OCI-LY3 (cell line): ENCODE measurements at regions not wholly inside any gene's neighbourhood (a gene's known extent, or its start where the extent isn't known, plus 50 kb on each side); places are given as distances from the start of the nearest gene placed in this dataset.

Experiments
- H2AFZ ChIP-seq: fragments of 200-600, 300-600 bp; shearing (Covaris generic); 2 replicates; pipeline ENCODE4 v1.6.0; 2014; ENCODE audit warnings: antibody characterized with exemption, low read depth, low read length
- H3K27ac ChIP-seq: fragments of 200-600, 300-600 bp; sonication (generic); 2 replicates; pipeline ENCODE4 v1.5.1; 2014; ENCODE audit warnings: mild to moderate bottlenecking, low read length, moderate library complexity, mixed read lengths
- H3K27me3 ChIP-seq: fragments of 200-600, 300-600 bp; sonication (generic); 2 replicates; pipeline ENCODE4 v1.6.1; 2014; ENCODE audit warnings: low read depth, low read length, mixed read lengths
- H3K36me3 ChIP-seq: fragments of 200-600, 300-600 bp; sonication (generic); replicated peaks from 2 replicates; pipeline ENCODE3; 2014; ENCODE audit warnings: low read depth, low read length, mixed read lengths
- H3K4me1 ChIP-seq: fragments of 300-600, 200-600 bp; sonication (generic); 2 replicates; pipeline ENCODE4 v1.6.1; 2014; ENCODE audit warnings: low read length, mixed read lengths
- H3K4me2 ChIP-seq: fragments of 200-600, 300-600 bp; sonication (generic); 2 replicates; pipeline ENCODE4 v1.6.1; 2014; ENCODE audit warnings: low read length, mixed read lengths
- H3K4me3 ChIP-seq: fragments of 300-600, 200-600 bp; sonication (generic); 2 replicates; pipeline ENCODE4 v1.5.1; 2014; ENCODE audit warnings: antibody characterized with exemption, mild to moderate bottlenecking, low read length, moderate library complexity
- H3K79me2 ChIP-seq: fragments of 300-600, 200-600 bp; shearing (Covaris generic); 2 replicates; pipeline ENCODE4 v1.6.1; 2014; ENCODE audit warnings: mild to moderate bottlenecking, low read length, mixed read lengths
- H3K9ac ChIP-seq: fragments of 300-600, 200-600 bp; shearing (Covaris generic); 2 replicates; pipeline ENCODE4 v1.6.0; 2014; ENCODE audit warnings: mild to moderate bottlenecking, low read length, moderate library complexity
- H3K9me3 ChIP-seq: fragments of 200-600, 300-600 bp; shearing (Covaris generic); 2 replicates; pipeline ENCODE4 v1.6.1; 2014; ENCODE audit warnings: low read length, mixed read lengths; ENCODE audit not compliant: insufficient read depth
- H4K20me1 ChIP-seq: fragments of 200-600, 300-600 bp; sonication (generic); 2 replicates; pipeline ENCODE4 v1.6.1; 2016; ENCODE audit warnings: low read length, mixed read lengths; ENCODE audit not compliant: insufficient read depth
- EZH2phosphoT487 ChIP-seq: fragments of 200-600 bp; shearing (Covaris generic); IDR thresholded peaks from 2 replicates; pipeline ENCODE4 v1.6.1; 2018; ENCODE audit warnings: antibody characterized with exemption, mixed run types, low read depth
- TF ChIP-seq, protein P1 (sequence below): fragments of 200-600, 300-600 bp; sonication (generic); IDR thresholded peaks from 2 replicates; pipeline ENCODE4 v1.5.1; 2014; ENCODE audit warnings: antibody characterized with exemption, low read length, low read depth

DNA sequence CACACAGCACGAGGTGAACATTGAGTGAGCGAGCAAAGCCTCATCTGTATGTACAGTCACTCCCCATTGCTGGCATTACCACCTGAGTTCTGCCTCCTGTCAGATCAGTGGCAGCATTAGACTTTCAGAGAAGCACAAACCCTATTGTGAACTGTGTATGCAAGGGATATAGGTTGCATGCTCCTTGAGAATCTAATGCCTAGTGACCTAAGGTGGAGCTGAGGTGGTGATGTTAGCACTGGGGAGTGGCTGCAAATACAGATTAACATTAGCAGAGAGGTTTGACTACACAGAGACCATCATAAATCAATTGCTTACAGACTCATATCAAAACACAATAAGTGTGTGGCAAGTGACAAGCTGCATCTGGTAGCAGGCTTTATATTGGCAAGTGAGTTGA lies 262.5 kb upstream of the ANO5 start:
- H3K36me3 ChIP-seq, result no peaks in the 10 kb centered on the region
- no peak for TF ChIP-seq EZH2phosphoT487
- TF ChIP-seq, protein P1, sequence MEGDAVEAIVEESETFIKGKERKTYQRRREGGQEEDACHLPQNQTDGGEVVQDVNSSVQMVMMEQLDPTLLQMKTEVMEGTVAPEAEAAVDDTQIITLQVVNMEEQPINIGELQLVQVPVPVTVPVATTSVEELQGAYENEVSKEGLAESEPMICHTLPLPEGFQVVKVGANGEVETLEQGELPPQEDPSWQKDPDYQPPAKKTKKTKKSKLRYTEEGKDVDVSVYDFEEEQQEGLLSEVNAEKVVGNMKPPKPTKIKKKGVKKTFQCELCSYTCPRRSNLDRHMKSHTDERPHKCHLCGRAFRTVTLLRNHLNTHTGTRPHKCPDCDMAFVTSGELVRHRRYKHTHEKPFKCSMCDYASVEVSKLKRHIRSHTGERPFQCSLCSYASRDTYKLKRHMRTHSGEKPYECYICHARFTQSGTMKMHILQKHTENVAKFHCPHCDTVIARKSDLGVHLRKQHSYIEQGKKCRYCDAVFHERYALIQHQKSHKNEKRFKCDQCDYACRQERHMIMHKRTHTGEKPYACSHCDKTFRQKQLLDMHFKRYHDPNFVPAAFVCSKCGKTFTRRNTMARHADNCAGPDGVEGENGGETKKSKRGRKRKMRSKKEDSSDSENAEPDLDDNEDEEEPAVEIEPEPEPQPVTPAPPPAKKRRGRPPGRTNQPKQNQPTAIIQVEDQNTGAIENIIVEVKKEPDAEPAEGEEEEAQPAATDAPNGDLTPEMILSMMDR, result no peak

DNA sequence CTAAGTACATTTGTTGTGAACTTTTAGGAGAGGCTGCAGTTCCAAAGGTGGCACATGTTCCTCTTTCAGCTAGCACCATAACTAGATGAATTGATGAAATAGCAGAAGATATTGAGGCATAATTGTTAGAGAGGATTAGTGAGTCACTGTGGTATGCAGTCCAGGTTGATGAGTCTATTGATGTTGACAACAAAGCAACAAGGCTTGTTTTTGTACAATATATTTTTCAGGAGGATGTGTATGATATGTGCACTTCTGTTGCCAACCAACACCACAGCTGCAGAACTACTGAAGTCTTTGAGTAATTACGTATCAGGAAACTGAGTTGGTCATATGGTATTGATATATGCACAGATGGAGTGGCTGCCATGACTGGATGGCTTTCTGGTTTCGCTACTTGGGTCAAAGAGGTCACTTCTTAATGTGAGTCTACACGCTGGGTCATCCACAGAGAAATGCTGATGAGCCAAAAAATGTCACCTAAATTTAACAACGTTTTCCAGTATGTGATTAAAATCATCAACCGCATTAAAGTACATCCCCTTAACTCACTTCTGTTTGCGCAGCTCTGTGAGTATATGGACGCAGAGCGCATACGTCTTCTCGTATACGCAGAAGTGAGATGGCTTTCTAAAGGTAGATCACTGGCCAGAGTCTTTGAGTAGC lies 261.3 kb upstream of the ANO5 start:
- no peak overlapping the region for H3K27ac ChIP-seq

More for the DNA sequence above, 262.5 kb upstream of the ANO5 start:
- H3K27me3 ChIP-seq, result no peaks in the 10 kb centered on the region
- H3K4me3 ChIP-seq, result no peak overlapping the region
- no peaks in the 10 kb centered on the region for H3K79me2 ChIP-seq
- no peak overlapping the region for H3K27ac ChIP-seq
- no peak overlapping the region for H2AFZ ChIP-seq
- H4K20me1 ChIP-seq, result no peaks in the 10 kb centered on the region
- H3K4me2 ChIP-seq, result no peak overlapping the region
- H3K4me1 ChIP-seq, result no peaks in the 10 kb centered on the region
- no peak overlapping the region for H3K9ac ChIP-seq
- H3K9me3 ChIP-seq, result no peaks in the 10 kb centered on the region

DNA sequence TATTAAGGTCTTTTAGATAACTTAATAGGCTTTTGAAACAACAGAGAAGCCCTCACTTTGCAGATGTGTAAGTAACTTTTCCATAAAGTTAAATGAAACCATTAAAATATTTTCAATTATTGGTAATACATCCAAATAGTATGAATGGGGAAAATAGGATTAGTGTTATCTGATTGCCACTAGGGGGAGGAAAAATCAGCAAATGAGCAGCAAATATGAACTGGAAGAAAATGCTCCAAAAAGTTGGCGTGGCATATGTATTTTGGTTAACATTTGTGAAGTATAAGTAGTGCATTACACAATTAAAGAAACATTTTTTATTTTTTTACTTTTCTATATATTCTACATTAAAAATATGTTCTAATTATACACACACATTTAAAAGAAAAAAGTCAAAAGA lies 259.8 kb upstream of the ANO5 start:
- no peak overlapping the region for H2AFZ ChIP-seq
- no peaks in the 10 kb centered on the region for H3K36me3 ChIP-seq
- H3K4me1 ChIP-seq, result no peaks in the 10 kb centered on the region
- no peak overlapping the region for H3K4me2 ChIP-seq
- no peak overlapping the region for H3K9ac ChIP-seq
- H3K27me3 ChIP-seq, result no peaks in the 10 kb centered on the region
- no peak overlapping the region for H3K4me3 ChIP-seq
- H4K20me1 ChIP-seq, result no peaks in the 10 kb centered on the region
- TF ChIP-seq EZH2phosphoT487, result no peak
- TF ChIP-seq, protein P1, result peak; percentile 61
- H3K79me2 ChIP-seq, result no peaks in the 10 kb centered on the region
- no peaks in the 10 kb centered on the region for H3K9me3 ChIP-seq
- H3K27ac ChIP-seq, result no peak overlapping the region

More for the DNA sequence above, 261.3 kb upstream of the ANO5 start:
- no peaks in the 10 kb centered on the region for H3K4me1 ChIP-seq
- no peaks in the 10 kb centered on the region for H3K79me2 ChIP-seq
- H3K9ac ChIP-seq, result no peak overlapping the region
- H4K20me1 ChIP-seq, result no peaks in the 10 kb centered on the region
- H3K4me2 ChIP-seq, result no peak overlapping the region
- no peak for TF ChIP-seq EZH2phosphoT487
- TF ChIP-seq, protein P1, result no peak
- H3K27me3 ChIP-seq, result no peaks in the 10 kb centered on the region
- no peak overlapping the region for H2AFZ ChIP-seq
- H3K4me3 ChIP-seq, result no peak overlapping the region
- H3K36me3 ChIP-seq, result no peaks in the 10 kb centered on the region
- H3K9me3 ChIP-seq, result no peaks in the 10 kb centered on the region

DNA sequence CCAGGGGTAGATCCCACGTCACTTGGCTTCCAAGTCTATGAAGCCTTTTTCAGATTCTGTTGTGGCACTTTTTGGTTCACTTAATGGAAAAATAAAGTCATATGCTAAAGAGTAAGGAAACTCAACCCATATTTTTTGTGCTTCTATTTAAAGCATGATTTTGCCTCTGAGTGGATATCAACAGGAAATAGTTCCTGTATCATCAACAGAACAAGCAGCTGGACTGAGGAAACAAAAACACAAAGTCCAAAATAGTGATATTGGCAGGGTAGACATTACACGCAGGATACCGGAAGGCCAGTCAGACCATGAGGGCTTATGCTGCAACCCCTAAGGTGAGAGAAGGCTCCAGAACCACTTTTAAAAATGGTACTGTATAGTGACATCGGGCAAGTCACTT lies 248.3 kb upstream of the ANO5 start:
- Histone ChIP-seq H3K4me2 (no peak overlapping the region), H3K27me3 (no peaks in the 10 kb centered on the region), H3K79me2 (no peaks in the 10 kb centered on the region), H4K20me1 (no peaks in the 10 kb centered on the region), H2AFZ (no peak overlapping the region), H3K9ac (no peak overlapping the region), H3K27ac (no peak overlapping the region), H3K4me1 (no peaks in the 10 kb centered on the region), H3K4me3 (no peak overlapping the region), H3K36me3 (no peaks in the 10 kb centered on the region), H3K9me3 (no peaks in the 10 kb centered on the region)
- TF ChIP-seq, protein P1, result no peak
- no peak for TF ChIP-seq EZH2phosphoT487
